Stimulated activated effector memory CD8-positive, alpha-beta T cell treated with anti-CD3 and anti-CD28 coated beads, Interleukin-12 subunit alpha, Interleukin-12 subunit beta, amount 100 ng/mL, for 72 hours (primary cell): ENCODE measurements at regions not wholly inside any gene's neighbourhood (a gene's known extent, or its start where the extent isn't known, plus 50 kb on each side); places are given as distances from the start of the nearest gene placed in this dataset.
"Not testable (repeated sequence)": the region's sequence is repeated elsewhere in the genome, so short reads cannot be mapped to it uniquely, and the experiment has no call there.

Experiments used
- ATAC-seq: fragments of 150-1000 bp; cut with Tn5 transposase; 2 replicates; pipeline ENCODE4 v1.10.0; 2021
- DNase-seq, 2 donors: peaks; one replicate each; pipeline ENCODE4 v3.0.0; 2021 to 2022; ENCODE audit warnings: low spot score in 2 of 2
- H3K27ac Mint-ChIP-seq: one replicate; pipeline ENCODE4 v1.8.0; 2022; ENCODE audit warnings: mild to moderate bottlenecking, mixed read lengths
- H3K36me3 Mint-ChIP-seq: one replicate; pipeline ENCODE4 v1.8.0; 2022; ENCODE audit warnings: mild to moderate bottlenecking, mixed read lengths
- H3K4me1 Mint-ChIP-seq: one replicate; pipeline ENCODE4 v1.8.0; 2022; ENCODE audit warnings: mixed read lengths
- H3K4me3 Mint-ChIP-seq: one replicate; pipeline ENCODE4 v1.8.0; 2022; ENCODE audit warnings: mild to moderate bottlenecking, mixed read lengths
- H3K9me3 Mint-ChIP-seq: one replicate; pipeline ENCODE4 v1.8.0; 2022; ENCODE audit warnings: mixed read lengths

DNA sequence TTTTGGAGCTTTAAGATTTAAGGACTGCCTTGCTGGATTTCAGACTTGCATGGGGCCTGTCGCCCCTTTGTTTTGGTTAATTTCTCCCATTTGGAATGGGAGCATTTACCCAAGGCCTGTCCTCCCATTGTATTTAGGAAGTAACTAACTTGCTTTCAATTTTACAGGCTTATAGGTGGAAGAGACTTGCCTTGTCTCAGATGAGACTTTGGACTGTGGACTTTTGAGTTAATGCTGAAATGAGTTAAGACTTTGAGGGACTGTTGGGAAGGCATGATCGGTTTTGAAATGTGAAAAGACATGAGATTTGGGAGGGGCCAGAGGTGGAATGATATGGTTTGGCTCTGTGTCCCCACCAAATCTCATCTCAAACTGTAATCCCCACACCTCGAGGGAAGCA lies 56.5 kb upstream of the TNFSF10 start:
- Mint-ChIP-seq H3K27ac (peak overlapping the region; percentile 76), H3K4me3 (peak overlapping the region; percentile 51), H3K4me1 (peaks cover 72% of the 10 kb centered on the region)
- not testable (repeated sequence) for ATAC-seq, DNase-seq, H3K9me3 Mint-ChIP-seq, H3K36me3 Mint-ChIP-seq

DNA sequence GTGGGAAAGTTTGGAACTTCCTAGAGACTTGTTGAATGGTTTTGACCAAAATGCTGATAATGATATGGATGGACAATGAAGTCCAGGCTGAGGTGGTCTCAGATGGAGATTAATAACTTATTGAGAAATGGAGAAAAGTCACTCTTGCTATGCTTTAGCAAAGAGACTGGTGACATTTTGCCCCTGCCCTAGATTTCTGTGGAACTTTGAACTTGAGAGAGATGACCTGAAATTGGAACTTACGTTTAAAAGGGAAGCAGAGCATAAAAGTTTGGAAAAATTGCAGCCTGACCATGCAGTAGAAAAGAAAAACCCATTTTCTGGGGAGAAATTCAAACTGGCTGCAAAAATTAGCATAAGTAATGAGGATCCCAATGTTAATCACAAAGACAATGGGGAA lies 55.5 kb upstream of the TNFSF10 start:
- not testable (repeated sequence) for H3K9me3 Mint-ChIP-seq, ATAC-seq, H3K36me3 Mint-ChIP-seq, DNase-seq, H3K4me3 Mint-ChIP-seq
- Mint-ChIP-seq H3K4me1 (peaks cover 67% of the 10 kb centered on the region), H3K27ac (peak overlapping the region; percentile 76)

DNA sequence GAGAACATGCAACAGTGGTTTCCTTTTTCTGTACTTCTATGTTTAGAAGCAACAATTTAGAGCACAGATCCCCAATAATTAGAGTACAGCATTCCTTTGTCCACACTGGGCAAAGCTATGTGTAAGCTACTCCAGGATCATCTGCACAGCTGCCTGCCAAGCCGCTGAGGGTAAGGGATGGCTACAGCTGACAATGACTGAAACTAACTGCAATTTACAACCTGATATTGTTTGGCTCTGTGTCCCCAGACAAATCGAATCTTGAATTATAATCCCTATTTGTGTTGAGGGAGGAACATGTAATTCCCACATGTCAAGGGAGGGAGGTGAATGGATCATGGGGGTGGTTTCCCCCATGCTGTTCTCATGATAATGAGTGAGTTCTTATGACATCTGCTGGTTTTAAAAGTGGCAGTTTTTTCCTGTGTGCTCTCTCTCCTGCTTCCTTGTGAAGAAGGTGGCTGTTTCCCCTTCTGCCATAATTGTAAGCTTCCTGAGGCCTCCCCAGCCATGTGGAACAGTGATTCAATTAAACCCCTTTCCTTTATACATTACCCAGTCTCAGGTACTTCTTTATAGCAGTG lies 54.8 kb upstream of the TNFSF10 start:
- peak overlapping the region; percentile 76 for H3K27ac Mint-ChIP-seq
- H3K36me3 Mint-ChIP-seq = no peaks in the 10 kb centered on the region
- ATAC-seq = no peak
- no peak overlapping the region for H3K4me3 Mint-ChIP-seq
- DNase-seq = no peak
- peaks cover 60% of the 10 kb centered on the region for H3K4me1 Mint-ChIP-seq
- H3K9me3 Mint-ChIP-seq = peaks cover 7% of the 10 kb centered on the region

DNA sequence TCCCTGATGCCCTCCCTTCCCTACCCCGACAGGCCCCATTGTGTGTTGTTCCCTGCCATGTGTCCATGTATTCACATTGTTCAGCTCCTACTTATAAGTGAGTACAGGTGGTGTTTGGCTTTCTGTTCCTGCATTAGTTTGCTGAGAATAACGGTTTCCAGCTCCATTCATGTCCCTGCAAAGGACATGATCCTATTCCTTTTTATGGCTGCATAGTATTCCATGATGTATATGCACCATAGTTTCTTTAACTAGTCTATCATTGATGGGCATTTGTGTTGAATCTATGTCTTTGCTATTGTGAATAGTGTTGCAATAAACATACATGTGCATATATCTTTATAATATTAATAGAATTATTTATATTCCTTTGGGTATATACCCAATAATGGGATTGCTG lies 52.1 kb upstream of the TNFSF10 start:
- Mint-ChIP-seq H3K4me1 (peaks cover 33% of the 10 kb centered on the region), H3K9me3 (peaks cover 14% of the 10 kb centered on the region), H3K4me3 (no peak overlapping the region), H3K27ac (no peak overlapping the region), H3K36me3 (no peaks in the 10 kb centered on the region)
- ATAC-seq = no peak
- no peak for DNase-seq

DNA sequence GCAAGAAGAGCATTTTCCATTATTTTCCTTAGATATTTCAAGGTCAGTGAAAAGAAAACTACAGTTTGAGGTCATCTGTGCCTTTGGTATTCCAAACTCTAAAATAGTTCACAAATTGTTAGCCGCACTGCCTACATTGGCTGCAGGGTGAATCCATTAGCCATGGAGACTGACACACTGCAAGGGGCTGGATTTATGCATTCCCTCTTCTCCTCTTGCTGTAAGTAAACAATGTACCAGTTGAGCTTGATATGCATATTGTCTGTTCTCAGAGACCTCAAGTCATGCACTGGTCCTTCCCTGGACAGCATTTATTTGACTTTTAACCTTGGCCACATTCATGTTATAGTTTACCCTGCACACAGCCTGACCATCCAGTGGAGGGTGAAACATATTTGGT lies 50.2 kb upstream of the TNFSF10 start:
- Mint-ChIP-seq H3K9me3 (peaks cover 14% of the 10 kb centered on the region), H3K36me3 (no peaks in the 10 kb centered on the region), H3K4me1 (peaks cover 14% of the 10 kb centered on the region), H3K27ac (no peak overlapping the region), H3K4me3 (no peak overlapping the region)
- no peak for ATAC-seq
- DNase-seq = no peak
